Activated CD4-positive, alpha-beta T cell treated with anti-CD3 and anti-CD28 coated beads, Interleukin-2, amount 10 ng/mL, durations not matched to agents 24 days and 14 days (primary cell): ENCODE measurements at regions not wholly inside any gene's neighbourhood (a gene's known extent, or its start where the extent isn't known, plus 50 kb on each side); places are given as distances from the start of the nearest gene placed in this dataset.
"Not testable (repeated sequence)": the region's sequence is repeated elsewhere in the genome, so short reads cannot be mapped to it uniquely, and the experiment has no call there.

ENCODE experiments used
- DNase-seq: peaks from one replicate; pipeline ENCODE4 v3.0.0; 2022
- H3K27ac Mint-ChIP-seq: one replicate; pipeline ENCODE4 v1.8.0; 2022; ENCODE audit warnings: mild to moderate bottlenecking, mixed read lengths
- H3K27me3 Mint-ChIP-seq: one replicate; pipeline ENCODE4 v1.8.0; 2022; ENCODE audit warnings: mixed read lengths
- H3K36me3 Mint-ChIP-seq: one replicate; pipeline ENCODE4 v1.8.0; 2022; ENCODE audit warnings: low read depth, mild to moderate bottlenecking, mixed read lengths
- H3K4me1 Mint-ChIP-seq: one replicate; pipeline ENCODE4 v1.8.0; 2021; ENCODE audit warnings: mixed read lengths
- H3K4me3 Mint-ChIP-seq: one replicate; pipeline ENCODE4 v1.8.0; 2022; ENCODE audit warnings: mild to moderate bottlenecking, moderate library complexity, mixed read lengths
- H3K9me3 Mint-ChIP-seq: one replicate; pipeline ENCODE4 v1.8.0; 2021; ENCODE audit warnings: mixed read lengths
- intact Hi-C: fragments of 100-400 bp; cut with micrococcal nuclease; formaldehyde crosslinking; loops from one replicate; pipeline ENCODE4 v1.15.1; 2023

DNA sequence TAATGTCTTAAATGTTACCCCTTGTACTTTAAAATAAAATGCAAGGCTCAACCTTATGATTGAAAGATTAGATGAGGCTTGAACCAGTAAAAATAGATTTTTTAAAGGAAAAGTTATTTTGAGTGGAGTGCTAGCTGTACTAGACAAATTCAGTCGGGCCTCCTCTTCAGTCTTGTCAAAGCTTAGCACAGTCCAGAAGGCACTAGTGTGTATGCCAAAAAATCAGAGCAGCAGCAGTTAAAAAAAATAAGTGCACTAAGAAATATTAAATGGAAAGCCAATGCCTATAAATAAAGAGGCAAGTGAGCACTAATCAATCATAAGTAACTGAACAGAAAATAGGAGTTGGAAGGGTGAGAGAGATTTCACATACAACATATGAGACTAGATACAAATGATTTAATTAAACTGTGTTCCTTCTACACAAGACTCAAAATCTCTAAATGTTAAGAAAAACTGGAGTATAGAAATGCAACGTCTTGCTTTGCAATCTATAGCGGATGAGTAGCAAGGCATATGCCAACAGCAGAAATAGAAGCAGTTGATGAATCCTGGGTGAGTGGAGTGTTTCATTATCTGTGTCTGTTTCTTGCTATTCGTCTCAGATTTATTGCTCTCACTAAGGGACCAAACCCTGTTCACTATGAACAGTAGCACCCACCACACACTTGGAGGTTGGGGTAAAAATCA lies 172.1 kb downstream of the ETNK1 start:
- H3K27me3 Mint-ChIP-seq = no peaks in the 10 kb centered on the region
- H3K4me3 Mint-ChIP-seq = no peak overlapping the region
- H3K9me3 Mint-ChIP-seq = no peaks in the 10 kb centered on the region
- no peaks in the 10 kb centered on the region for H3K36me3 Mint-ChIP-seq
- H3K4me1 Mint-ChIP-seq = no peaks in the 10 kb centered on the region
- H3K27ac Mint-ChIP-seq = no peak overlapping the region
- intact Hi-C loops = no loop called here
- DNase-seq = no peak

DNA sequence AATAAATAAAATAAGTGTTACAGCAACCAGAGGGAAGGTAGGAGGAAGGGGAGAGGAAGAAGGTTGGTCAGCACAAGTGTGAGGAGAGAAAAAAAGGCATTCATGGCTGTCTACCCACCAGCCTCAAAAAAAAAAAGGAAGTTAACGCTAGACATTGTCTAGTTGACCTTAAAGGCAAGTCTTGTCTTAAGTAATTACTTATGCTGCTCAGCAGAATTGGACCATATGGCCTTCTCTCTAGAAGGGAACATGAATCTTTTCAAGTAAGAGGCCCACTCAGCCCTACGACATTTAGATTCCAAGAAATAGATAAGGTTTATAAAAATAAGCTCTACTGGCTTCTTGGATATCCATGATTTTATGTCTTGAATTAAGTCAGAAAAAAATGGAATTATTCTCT lies 172.7 kb downstream of the ETNK1 start:
- Mint-ChIP-seq H3K4me3 (no peak overlapping the region), H3K27ac (no peak overlapping the region), H3K36me3 (no peaks in the 10 kb centered on the region), H3K4me1 (no peaks in the 10 kb centered on the region), H3K27me3 (no peaks in the 10 kb centered on the region), H3K9me3 (no peaks in the 10 kb centered on the region)
- DNase-seq = no peak
- intact Hi-C loops = no loop called here

DNA sequence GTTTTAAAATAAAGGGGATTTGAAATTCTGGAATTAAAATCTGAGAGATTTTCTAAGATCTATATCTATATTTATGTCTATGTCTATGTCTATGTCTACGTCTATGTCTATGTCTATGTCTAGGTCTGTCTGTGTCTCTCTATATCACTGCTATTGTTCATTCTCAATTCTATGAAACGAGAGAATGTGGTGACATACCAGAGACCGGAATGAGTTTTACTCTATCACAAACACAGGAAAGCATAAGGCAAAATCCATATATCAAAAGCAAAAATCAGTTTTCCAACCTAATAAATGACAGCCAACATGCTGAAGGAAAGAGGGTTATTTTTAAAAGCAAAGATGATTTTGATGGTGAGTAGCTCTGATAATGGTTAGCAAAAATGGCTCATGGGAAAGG lies 173.1 kb downstream of the ETNK1 start:
- Mint-ChIP-seq H3K36me3 (no peaks in the 10 kb centered on the region), H3K27ac (no peak overlapping the region), H3K9me3 (no peaks in the 10 kb centered on the region), H3K27me3 (no peaks in the 10 kb centered on the region), H3K4me3 (no peak overlapping the region), H3K4me1 (no peaks in the 10 kb centered on the region)
- intact Hi-C loops = no loop called here
- DNase-seq = no peak

DNA sequence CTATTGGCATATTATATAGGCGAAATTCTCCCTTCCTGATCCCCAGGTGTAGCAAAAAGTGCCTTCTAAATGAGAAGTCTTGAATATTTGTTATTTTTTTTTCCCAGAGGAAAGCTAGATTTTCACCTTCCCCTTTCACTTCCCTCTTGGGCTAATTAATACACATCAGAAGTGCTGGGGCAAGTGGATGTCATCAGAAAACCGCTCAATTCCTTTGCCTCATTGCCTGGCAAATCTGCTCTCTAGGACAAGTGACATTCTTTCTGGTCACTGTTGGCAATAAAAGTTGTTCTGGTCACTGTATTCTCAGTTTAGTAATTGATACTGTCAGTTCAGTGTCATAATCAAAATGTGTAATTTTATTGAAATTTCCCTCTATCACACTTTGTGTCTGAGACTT lies 174.5 kb downstream of the ETNK1 start:
- Mint-ChIP-seq H3K4me1 (no peaks in the 10 kb centered on the region), H3K36me3 (no peaks in the 10 kb centered on the region), H3K27me3 (no peaks in the 10 kb centered on the region), H3K27ac (no peak overlapping the region), H3K4me3 (no peak overlapping the region), H3K9me3 (no peaks in the 10 kb centered on the region)
- no peak for DNase-seq
- intact Hi-C loops = no loop called here

DNA sequence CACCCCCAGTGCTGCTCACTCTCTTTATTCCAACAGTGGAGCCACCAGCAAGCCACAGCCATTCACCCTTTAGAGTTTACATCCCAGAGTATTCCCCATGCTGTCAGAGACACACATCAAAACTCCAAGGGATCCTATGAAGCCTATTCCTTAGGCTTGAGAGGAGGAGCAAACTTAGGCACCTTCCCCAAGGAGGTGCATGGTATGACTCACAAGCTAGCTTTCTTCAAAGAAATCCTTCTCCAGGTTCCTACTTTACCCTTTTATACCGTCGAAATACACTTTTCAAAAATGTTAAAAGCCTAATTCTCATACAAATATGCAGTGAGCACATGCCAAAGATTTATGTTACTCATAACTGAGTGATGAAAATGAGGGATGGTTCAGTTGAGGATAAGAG lies 175.4 kb downstream of the ETNK1 start:
- Mint-ChIP-seq H3K9me3 (no peaks in the 10 kb centered on the region), H3K4me1 (no peaks in the 10 kb centered on the region), H3K36me3 (no peaks in the 10 kb centered on the region), H3K4me3 (no peak overlapping the region), H3K27me3 (no peaks in the 10 kb centered on the region), H3K27ac (no peak overlapping the region)
- no peak for DNase-seq
- intact Hi-C loops = no loop called here

DNA sequence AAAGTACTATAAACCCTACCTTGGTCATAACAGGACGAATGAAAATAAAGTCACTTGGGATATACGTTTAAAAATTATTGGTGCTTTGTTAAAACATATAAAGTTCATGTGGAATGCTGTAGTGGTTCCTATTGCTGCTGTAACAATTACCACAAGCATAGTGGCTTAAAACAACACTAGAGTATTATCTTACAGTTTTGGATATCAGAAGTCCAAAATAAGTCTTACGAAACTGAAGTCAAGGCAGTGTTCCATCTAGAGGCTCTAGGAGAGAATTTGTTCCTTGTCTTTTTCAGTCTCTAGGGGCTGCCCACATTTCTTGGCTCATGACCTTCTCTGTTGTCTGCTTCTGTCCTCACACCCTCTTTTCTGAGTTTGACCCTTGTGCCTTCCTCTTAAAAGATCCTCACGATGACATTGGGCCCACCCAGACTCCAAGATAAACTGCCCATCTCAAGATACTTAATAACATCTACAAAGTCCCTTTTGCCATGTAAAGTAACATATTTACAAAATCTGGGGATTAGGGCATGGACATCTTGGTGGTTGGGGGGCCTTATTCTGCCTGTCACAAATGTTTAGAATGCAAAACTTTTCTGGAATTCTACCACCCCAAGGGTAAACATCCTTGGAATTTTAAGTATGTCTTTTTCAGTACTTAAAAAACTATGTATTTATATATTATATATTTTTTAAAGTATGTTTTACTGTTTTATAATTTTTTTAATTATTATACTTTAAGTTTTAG lies 178.1 kb downstream of the ETNK1 start:
- Mint-ChIP-seq H3K4me1 (no peaks in the 10 kb centered on the region), H3K9me3 (no peaks in the 10 kb centered on the region), H3K27ac (no peak overlapping the region), H3K4me3 (no peak overlapping the region), H3K36me3 (no peaks in the 10 kb centered on the region), H3K27me3 (no peaks in the 10 kb centered on the region)
- DNase-seq = no peak
- intact Hi-C loops = no loop called here

DNA sequence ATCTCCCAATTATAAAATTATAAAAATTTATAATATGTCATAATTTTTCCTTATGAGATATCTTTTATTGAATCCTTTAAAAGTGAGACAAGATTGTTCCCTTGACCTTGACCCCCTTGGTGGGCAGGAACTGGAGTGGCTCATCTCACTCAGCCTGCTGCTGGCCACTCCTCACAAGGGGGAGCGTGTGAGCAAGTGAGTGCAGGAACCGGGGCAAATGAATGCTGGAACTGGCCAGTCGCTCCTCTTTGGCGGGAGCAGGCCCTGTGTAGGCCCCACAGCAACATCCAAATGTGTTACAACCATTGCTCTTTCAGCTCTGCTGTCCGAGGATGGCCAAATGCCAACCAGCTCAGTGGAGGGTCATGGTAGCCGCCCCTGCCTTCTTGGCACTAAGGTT lies 178.8 kb downstream of the ETNK1 start:
- intact Hi-C loops = no loop called here
- Mint-ChIP-seq H3K27ac (no peak overlapping the region), H3K27me3 (no peaks in the 10 kb centered on the region), H3K4me1 (no peaks in the 10 kb centered on the region), H3K36me3 (no peaks in the 10 kb centered on the region), H3K4me3 (no peak overlapping the region), H3K9me3 (no peaks in the 10 kb centered on the region)
- no peak for DNase-seq

DNA sequence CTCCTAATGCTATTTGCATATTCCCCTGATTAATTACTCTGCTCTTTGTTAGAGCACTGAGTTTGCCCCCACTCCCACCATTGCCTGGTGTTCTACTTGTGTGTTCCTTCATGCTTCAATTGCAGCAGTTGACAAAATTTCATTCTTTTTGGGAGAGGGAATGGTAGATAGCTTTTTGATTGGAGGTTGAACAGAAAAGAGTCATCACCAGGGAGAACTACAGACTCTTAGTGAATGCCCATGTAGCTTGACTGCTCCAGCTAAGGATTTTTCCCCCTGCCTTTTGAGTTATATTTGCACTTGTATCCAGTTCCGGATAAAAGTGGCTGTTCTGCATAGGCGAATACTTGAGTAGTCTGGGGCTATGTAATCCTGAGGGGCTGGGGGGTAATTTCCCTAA lies 183.9 kb downstream of the ETNK1 start:
- DNase-seq = no peak
- no peaks in the 10 kb centered on the region for H3K36me3 Mint-ChIP-seq
- intact Hi-C loops = no loop called here
- H3K27me3 Mint-ChIP-seq = no peaks in the 10 kb centered on the region
- no peak overlapping the region for H3K27ac Mint-ChIP-seq
- H3K4me3 Mint-ChIP-seq = no peak overlapping the region
- no peaks in the 10 kb centered on the region for H3K4me1 Mint-ChIP-seq
- no peaks in the 10 kb centered on the region for H3K9me3 Mint-ChIP-seq

DNA sequence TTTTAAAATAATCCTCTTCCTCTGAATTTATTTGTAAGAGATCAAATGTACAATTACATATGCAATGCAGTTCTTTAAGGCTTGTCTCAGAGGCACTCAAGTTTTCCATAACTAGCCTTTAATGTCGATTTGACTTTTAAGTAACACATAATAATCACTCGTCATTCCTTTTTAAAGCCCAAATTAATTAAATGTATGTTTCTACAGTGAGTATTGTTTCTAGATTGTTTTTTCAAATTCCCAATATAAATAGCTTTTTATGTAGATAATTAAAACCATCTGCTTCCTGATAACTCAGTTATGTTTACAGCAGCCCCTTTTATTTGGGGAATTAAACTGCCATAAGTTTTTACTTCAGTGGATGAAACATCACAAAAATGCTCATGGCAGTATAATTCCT lies 185.1 kb downstream of the ETNK1 start:
- H3K27ac Mint-ChIP-seq = no peak overlapping the region
- H3K27me3 Mint-ChIP-seq = no peaks in the 10 kb centered on the region
- intact Hi-C loops = no loop called here
- H3K4me3 Mint-ChIP-seq = no peak overlapping the region
- H3K36me3 Mint-ChIP-seq = no peaks in the 10 kb centered on the region
- no peaks in the 10 kb centered on the region for H3K4me1 Mint-ChIP-seq
- no peak for DNase-seq
- no peaks in the 10 kb centered on the region for H3K9me3 Mint-ChIP-seq

DNA sequence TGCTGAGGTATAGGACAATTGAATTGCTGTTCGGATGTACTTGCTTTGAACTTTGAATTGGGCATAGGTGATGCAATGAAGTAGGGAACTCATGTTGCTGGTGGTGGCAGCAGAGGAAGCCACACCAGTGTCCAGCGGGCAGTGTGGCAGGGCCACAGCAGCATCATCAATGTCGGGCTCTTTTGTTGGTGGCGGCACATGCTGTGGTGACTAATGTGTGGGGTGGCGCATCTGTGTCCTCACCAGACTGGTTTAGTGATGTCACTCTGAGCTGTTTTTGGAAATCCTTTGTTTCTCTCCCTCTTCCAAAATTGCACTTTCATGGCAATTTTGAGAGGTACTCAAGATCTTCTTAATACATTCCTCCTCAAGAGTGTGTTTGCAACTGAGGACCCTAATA lies 187.6 kb downstream of the ETNK1 start:
- Mint-ChIP-seq H3K4me1 (no peaks in the 10 kb centered on the region), H3K27me3 (no peaks in the 10 kb centered on the region), H3K9me3 (no peaks in the 10 kb centered on the region), H3K4me3 (no peak overlapping the region), H3K27ac (no peak overlapping the region), H3K36me3 (no peaks in the 10 kb centered on the region)
- DNase-seq = no peak
- intact Hi-C loops = no loop called here

DNA sequence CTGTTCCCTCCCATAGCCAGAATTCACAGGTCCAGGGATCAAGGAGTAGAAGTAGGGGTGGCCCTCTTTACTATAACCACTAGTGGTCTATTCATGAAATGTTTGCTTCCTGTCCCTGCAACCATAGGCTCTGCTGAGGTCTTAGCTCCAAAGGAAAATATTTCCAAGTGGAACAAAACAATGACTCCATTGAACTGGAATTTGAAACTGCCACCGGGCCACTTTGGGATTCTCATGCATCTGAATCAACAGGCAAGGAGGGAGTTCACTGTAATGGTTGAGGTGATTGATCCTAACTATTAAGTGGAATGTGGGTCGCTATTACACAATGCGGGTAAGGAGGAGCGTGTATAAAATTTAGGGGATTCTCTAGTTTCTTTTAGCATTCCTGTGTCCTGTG lies 197.0 kb downstream of the ETNK1 start:
- DNase-seq = no peak
- Mint-ChIP-seq H3K27me3 (no peaks in the 10 kb centered on the region), H3K4me3 (no peak overlapping the region), H3K36me3 (no peaks in the 10 kb centered on the region), H3K27ac (no peak overlapping the region), H3K9me3 (no peaks in the 10 kb centered on the region), H3K4me1 (no peaks in the 10 kb centered on the region)
- intact Hi-C loops = no loop called here

DNA sequence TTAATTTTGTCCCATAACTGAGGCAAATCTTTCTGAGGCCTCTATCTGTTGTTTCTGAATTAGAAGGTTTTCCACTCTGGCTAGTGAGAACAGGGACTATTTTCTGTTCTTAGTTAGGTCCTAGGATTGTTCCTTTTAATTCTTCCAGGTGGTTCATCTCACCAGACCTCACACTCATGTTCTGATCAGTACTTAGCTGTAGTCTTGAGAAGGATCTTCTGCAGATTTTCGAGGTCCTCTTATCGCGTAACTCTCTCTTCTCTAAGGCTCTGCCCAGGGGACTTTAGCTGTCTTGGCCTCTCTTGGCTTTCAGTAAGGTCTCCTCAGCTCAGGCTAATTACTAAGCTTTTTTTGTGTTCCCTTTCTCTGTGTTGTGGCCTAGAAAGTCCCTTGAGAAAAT lies 201.1 kb downstream of the ETNK1 start:
- intact Hi-C loops = no loop called here
- Mint-ChIP-seq H3K9me3 (peaks cover 15% of the 10 kb centered on the region), H3K4me1 (no peaks in the 10 kb centered on the region), H3K27ac (no peak overlapping the region), H3K4me3 (no peak overlapping the region), H3K27me3 (no peaks in the 10 kb centered on the region), H3K36me3 (no peaks in the 10 kb centered on the region)
- DNase-seq = no peak

DNA sequence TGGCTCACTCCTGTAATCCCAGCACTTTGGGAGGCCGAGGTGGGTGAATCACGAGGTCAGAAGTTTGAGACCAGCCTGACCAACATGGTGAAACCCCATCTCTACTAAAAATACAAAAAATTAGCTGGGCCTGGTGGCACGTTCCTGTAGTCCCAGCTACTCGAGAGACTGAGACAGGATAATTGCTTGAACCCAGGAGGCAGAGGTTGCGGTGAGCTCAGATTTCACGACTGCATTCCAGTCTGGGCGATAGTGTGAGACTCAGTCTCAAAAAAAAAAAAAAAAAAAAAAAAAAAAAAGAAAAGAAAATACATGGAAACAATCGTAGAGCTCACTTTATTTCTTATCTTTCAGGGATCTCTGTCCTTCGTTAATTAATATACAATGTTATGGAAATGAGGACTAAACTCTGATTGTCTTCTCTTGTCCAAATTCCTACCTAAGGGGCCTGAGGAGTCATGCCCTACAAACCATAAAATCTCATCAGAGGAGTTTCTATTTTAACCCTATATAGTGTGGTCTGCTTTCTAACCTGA lies 201.5 kb downstream of the ETNK1 start:
- H3K4me1 Mint-ChIP-seq, DNase-seq, intact Hi-C loops, H3K27ac Mint-ChIP-seq, H3K27me3 Mint-ChIP-seq, H3K4me3 Mint-ChIP-seq, H3K36me3 Mint-ChIP-seq: not testable (repeated sequence)
- peaks cover 15% of the 10 kb centered on the region for H3K9me3 Mint-ChIP-seq

DNA sequence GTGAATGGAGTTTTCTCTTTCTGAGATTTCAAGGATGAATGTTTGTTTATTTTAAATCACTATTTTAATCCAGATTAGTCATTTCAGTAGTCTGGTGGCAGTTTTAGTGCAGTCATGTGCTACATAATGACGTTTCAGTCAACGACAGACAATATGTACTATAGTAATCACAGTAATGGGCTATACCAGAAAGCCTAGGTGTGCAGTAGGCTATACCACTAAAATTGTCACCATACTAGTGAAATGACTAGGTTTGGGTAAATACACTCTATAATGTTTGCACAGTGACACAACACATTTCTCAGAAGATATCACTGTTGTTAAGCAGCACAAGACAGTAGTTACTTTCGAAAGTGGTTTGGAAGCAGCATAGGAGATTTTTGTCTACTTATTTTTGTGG lies 203.1 kb downstream of the ETNK1 start:
- no peaks in the 10 kb centered on the region for H3K36me3 Mint-ChIP-seq
- H3K27me3 Mint-ChIP-seq = no peaks in the 10 kb centered on the region
- intact Hi-C loops = no loop called here
- H3K4me3 Mint-ChIP-seq = no peak overlapping the region
- no peak for DNase-seq
- no peak overlapping the region for H3K27ac Mint-ChIP-seq
- no peaks in the 10 kb centered on the region for H3K4me1 Mint-ChIP-seq
- peaks cover 15% of the 10 kb centered on the region for H3K9me3 Mint-ChIP-seq

DNA sequence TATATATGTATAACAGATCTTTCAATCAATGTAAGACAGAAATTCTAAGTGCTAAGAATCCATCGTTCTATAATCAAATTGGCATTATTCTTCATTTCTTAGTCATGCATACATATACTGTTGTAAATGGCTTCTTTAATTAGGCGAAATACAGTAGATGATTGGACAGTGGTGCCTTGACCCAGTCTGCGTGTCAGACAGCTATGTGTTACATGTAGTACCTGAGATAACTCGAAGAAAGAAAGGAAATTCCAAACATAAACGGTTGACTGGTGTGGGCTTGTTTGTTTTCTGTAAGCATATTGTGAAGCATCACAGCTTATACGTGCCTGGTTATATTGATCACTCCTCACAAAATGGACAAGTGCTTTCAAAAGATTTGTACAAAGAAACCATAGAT lies 210.5 kb downstream of the ETNK1 start:
- no peak for DNase-seq
- Mint-ChIP-seq H3K36me3 (no peaks in the 10 kb centered on the region), H3K4me1 (no peaks in the 10 kb centered on the region), H3K4me3 (no peak overlapping the region), H3K27me3 (no peaks in the 10 kb centered on the region), H3K27ac (no peak overlapping the region), H3K9me3 (peaks cover 2% of the 10 kb centered on the region)
- intact Hi-C loops = no loop called here
